HG02610 (cell line): ENCODE measurements at regions not wholly inside any gene's neighbourhood (a gene's known extent, or its start where the extent isn't known, plus 50 kb on each side); places are given as distances from the start of the nearest gene placed in this dataset.
"Not testable (repeated sequence)": the region's sequence is repeated elsewhere in the genome, so short reads cannot be mapped to it uniquely, and the experiment has no call there.

ENCODE experiments used
- ATAC-seq: cut with Tn5 transposase; IDR thresholded peaks from one replicate; pipeline ENCODE4 v1.9.1; 2021; ENCODE audit warnings: mild to moderate bottlenecking, moderate library complexity; ENCODE audit not compliant: unreplicated experiment

GRCh38 chr3:124354150-124354549, 362.2 kb upstream of the ROPN1 start:
- ATAC-seq = no peak

GRCh38 chr3:124358156-124358555, 366.2 kb upstream of the ROPN1 start:
- no peak for ATAC-seq

GRCh38 chr3:124360155-124360554, 368.2 kb upstream of the ROPN1 start:
- ATAC-seq = no peak

- no peak for ATAC-seq
Observed at GRCh38 chr3:124360563-124360962, 368.6 kb upstream of the ROPN1 start.

- no peak for ATAC-seq
Observed at GRCh38 chr3:124361566-124361965, 368.7 kb upstream of the UMPS start.

- ATAC-seq = no peak
Observed at GRCh38 chr3:124362455-124362854, 367.8 kb upstream of the UMPS start.

- ATAC-seq = no peak
Observed at GRCh38 chr3:124363476-124363875, 366.8 kb upstream of the UMPS start.

- ATAC-seq = no peak
Observed at GRCh38 chr3:124364317-124365020, 365.8 kb upstream of the UMPS start.

- ATAC-seq = not testable (repeated sequence)
Observed at GRCh38 chr3:124366655-124367054, 363.6 kb upstream of the UMPS start.

GRCh38 chr3:124372775-124373174, 357.5 kb upstream of the UMPS start:
- no peak for ATAC-seq

- peak; percentile 98 for ATAC-seq
Observed at GRCh38 chr3:124373524-124373923, 356.7 kb upstream of the UMPS start.

- no peak for ATAC-seq
Observed at GRCh38 chr3:124374583-124374982, 355.7 kb upstream of the UMPS start.

GRCh38 chr3:124381575-124382333, 348.5 kb upstream of the UMPS start:
- no peak for ATAC-seq

- ATAC-seq = no peak
Observed at GRCh38 chr3:124383051-124383450, 347.2 kb upstream of the UMPS start.

- no peak for ATAC-seq
Observed at GRCh38 chr3:124383846-124384466, 346.3 kb upstream of the UMPS start.

- ATAC-seq = no peak
Observed at GRCh38 chr3:124384527-124384926, 345.7 kb upstream of the UMPS start.

GRCh38 chr3:124385996-124386395, 344.3 kb upstream of the UMPS start:
- no peak for ATAC-seq

- ATAC-seq = no peak
Observed at GRCh38 chr3:124386996-124387595, 343.2 kb upstream of the UMPS start.

- no peak for ATAC-seq
Observed at GRCh38 chr3:124391774-124392173, 338.5 kb upstream of the UMPS start.

GRCh38 chr3:124393340-124393739, 336.9 kb upstream of the UMPS start:
- ATAC-seq = no peak

GRCh38 chr3:124395162-124395561, 335.1 kb upstream of the UMPS start:
- no peak for ATAC-seq
